Liver (tissue), 8 donors: ENCODE measurements at regions not wholly inside any gene's neighbourhood (a gene's known extent, or its start where the extent isn't known, plus 50 kb on each side); places are given as distances from the start of the nearest gene placed in this dataset.

ENCODE experiments used
- DNase-seq: peaks from one replicate; pipeline ENCODE4 v3.0.0-alpha.2; 2017; ENCODE audit warnings: low spot score
- H3K27ac ChIP-seq, 2 donors: one replicate each; pipeline ENCODE4 v1.7.0; 2013; ENCODE audit warnings: inconsistent platforms in 2 of 2, low read length in 2 of 2, control low read depth in 1 of 2, low read depth in 1 of 2, mild to moderate bottlenecking in 1 of 2
- H3K27me3 ChIP-seq, 4 donors: one replicate each; pipeline versions ENCODE4 v1.6.1 to v1.7.0; 2013; ENCODE audit warnings: low read length in 3 of 4, inconsistent platforms in 1 of 4, mild to moderate bottlenecking in 1 of 4, moderate library complexity in 1 of 4; ENCODE audit not compliant: control insufficient read depth in 4 of 4, insufficient read depth in 4 of 4
- H3K36me3 ChIP-seq, 4 donors: one replicate each; pipeline versions ENCODE4 v1.6.1 to v1.7.0; 2013; ENCODE audit warnings: low read length in 3 of 4, mild to moderate bottlenecking in 3 of 4, low read depth in 1 of 4, moderate library complexity in 1 of 4; ENCODE audit not compliant: control insufficient read depth in 4 of 4, insufficient read depth in 3 of 4
- H3K4me1 ChIP-seq, 4 donors: one replicate each; pipeline versions ENCODE4 v1.6.1 to v1.7.0; 2013; ENCODE audit warnings: low read length in 3 of 4, mild to moderate bottlenecking in 3 of 4, moderate library complexity in 1 of 4; ENCODE audit not compliant: control insufficient read depth in 4 of 4, insufficient read depth in 4 of 4
- H3K4me3 ChIP-seq, 3 donors: one replicate each; pipeline versions ENCODE4 v1.6.1 to v1.7.0; 2013; ENCODE audit warnings: low read length in 3 of 3, control low read depth in 1 of 3, low read depth in 1 of 3, mild to moderate bottlenecking in 1 of 3
- H3K9ac ChIP-seq, 2 donors: one replicate each; pipeline ENCODE4 v1.7.0; 2013; ENCODE audit warnings: low read length in 2 of 2, mild to moderate bottlenecking in 2 of 2, moderate library complexity in 2 of 2, control low read depth in 1 of 2, low read depth in 1 of 2
- H3K9me3 ChIP-seq, 4 donors: one replicate each; pipeline versions ENCODE4 v1.6.1 to v1.7.0; 2013; ENCODE audit warnings: low read length in 3 of 4; ENCODE audit not compliant: control insufficient read depth in 4 of 4
- ATF3 ChIP-seq: IDR thresholded peaks from 2 replicates; pipeline ENCODE4 v1.6.1; 2016; ENCODE audit warnings: antibody characterized with exemption
- FOXA1 ChIP-seq: IDR thresholded peaks from 2 replicates; pipeline ENCODE4 v1.6.1; 2016; ENCODE audit warnings: antibody characterized with exemption
- FOXA2 ChIP-seq: IDR thresholded peaks from 2 replicates; pipeline ENCODE4 v1.6.1; 2016; ENCODE audit warnings: antibody characterized with exemption
- GABPA ChIP-seq, 2 donors: IDR thresholded peaks in 1 of 2; conservative IDR thresholded peaks in 1 of 2; 2 replicates each; pipeline ENCODE4 v1.6.1; 2016; ENCODE audit warnings: antibody characterized with exemption in 2 of 2, mild to moderate bottlenecking in 1 of 2, moderate library complexity in 1 of 2
- JUND ChIP-seq, 2 donors: IDR thresholded peaks; 2 replicates each; pipeline ENCODE4 v1.6.1; 2016; ENCODE audit warnings: antibody characterized with exemption in 2 of 2
- NR2F2 ChIP-seq: IDR thresholded peaks from 2 replicates; pipeline ENCODE4 v1.6.1; 2016; ENCODE audit warnings: antibody characterized with exemption
- RAD21 ChIP-seq, 2 donors: IDR thresholded peaks; 2 replicates each; pipeline ENCODE4 v1.6.1; 2016; ENCODE audit warnings: antibody characterized with exemption in 2 of 2, mild to moderate bottlenecking in 2 of 2
- RXRA ChIP-seq, 2 donors: IDR thresholded peaks; 2 replicates each; pipeline ENCODE4 v1.6.1; 2017 to 2018; ENCODE audit warnings: antibody characterized with exemption in 2 of 2, mild to moderate bottlenecking in 1 of 2
- SP1 ChIP-seq: IDR thresholded peaks from 2 replicates; pipeline ENCODE4 v1.6.1; 2018; ENCODE audit warnings: antibody characterized with exemption, mild to moderate bottlenecking
- TAF1 ChIP-seq: conservative IDR thresholded peaks from 2 replicates; pipeline ENCODE4 v1.6.1; 2016; ENCODE audit warnings: antibody characterized with exemption, mild to moderate bottlenecking
- YY1 ChIP-seq: IDR thresholded peaks from 2 replicates; pipeline ENCODE4 v1.6.1; 2016; ENCODE audit warnings: antibody characterized with exemption, mild to moderate bottlenecking
- ZBTB33 ChIP-seq: IDR thresholded peaks from 2 replicates; pipeline ENCODE4 v1.6.1; 2016; ENCODE audit warnings: antibody characterized with exemption
- WGBS: extraction: QIAGEN DNeasy Blood & Tissue Kit; methylation state at CpG from one replicate; pipeline ENCODE4 v1.1.7; 2013; 5-methylcytosine and 5-hydroxymethylcytosine counted together
- TF ChIP-seq, protein P1 (sequence below): fragments of 150-350 bp; IDR thresholded peaks from 2 replicates; pipeline ENCODE4 v1.5.1; 2017; ENCODE audit warnings: improper control_type of control experiment, low read depth, low read length; ENCODE audit not compliant: missing input control
- TF ChIP-seq, protein P2 (sequence below): IDR thresholded peaks from 2 replicates; pipeline ENCODE4 v1.6.1; 2016; ENCODE audit warnings: antibody characterized with exemption
- donor health status: healthy.
- donor health status: healthy.
- donor health status: healthy.
- donor health status: healthy.
- donor health status: healthy.

- Histone ChIP-seq H3K27ac (no peak overlapping the region), H3K36me3 (no peaks in the 10 kb centered on the region), H3K4me3 (no peak overlapping the region), H3K27me3 (no peaks in the 10 kb centered on the region), H3K9me3 (no peaks in the 10 kb centered on the region), H3K9ac (no peak overlapping the region), H3K4me1 (no peaks in the 10 kb centered on the region)
- TF ChIP-seq, protein P1, sequence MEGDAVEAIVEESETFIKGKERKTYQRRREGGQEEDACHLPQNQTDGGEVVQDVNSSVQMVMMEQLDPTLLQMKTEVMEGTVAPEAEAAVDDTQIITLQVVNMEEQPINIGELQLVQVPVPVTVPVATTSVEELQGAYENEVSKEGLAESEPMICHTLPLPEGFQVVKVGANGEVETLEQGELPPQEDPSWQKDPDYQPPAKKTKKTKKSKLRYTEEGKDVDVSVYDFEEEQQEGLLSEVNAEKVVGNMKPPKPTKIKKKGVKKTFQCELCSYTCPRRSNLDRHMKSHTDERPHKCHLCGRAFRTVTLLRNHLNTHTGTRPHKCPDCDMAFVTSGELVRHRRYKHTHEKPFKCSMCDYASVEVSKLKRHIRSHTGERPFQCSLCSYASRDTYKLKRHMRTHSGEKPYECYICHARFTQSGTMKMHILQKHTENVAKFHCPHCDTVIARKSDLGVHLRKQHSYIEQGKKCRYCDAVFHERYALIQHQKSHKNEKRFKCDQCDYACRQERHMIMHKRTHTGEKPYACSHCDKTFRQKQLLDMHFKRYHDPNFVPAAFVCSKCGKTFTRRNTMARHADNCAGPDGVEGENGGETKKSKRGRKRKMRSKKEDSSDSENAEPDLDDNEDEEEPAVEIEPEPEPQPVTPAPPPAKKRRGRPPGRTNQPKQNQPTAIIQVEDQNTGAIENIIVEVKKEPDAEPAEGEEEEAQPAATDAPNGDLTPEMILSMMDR, result no peak
- no peak for TF ChIP-seq ATF3
- TF ChIP-seq JUND (IDR thresholded peaks at IDR 0.05), result no peak
- no peak for TF ChIP-seq GABPA (IDR thresholded peaks at IDR 0.05 in 1 of 2, conservative IDR thresholded peaks at IDR 0.05 in 1 of 2)
- TF ChIP-seq, protein P2, sequence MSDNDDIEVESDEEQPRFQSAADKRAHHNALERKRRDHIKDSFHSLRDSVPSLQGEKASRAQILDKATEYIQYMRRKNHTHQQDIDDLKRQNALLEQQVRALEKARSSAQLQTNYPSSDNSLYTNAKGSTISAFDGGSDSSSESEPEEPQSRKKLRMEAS, result no peak
- no peak for TF ChIP-seq ZBTB33
- 79% methylated on average over 1 of the region's 1 CpG for WGBS
- no peak for DNase-seq
Observed at GRCh38 chr4:138555584-138555983, 313.4 kb upstream of the SLC7A11 start.

- Histone ChIP-seq H3K4me1 (no peaks in the 10 kb centered on the region), H3K4me3 (no peak overlapping the region), H3K27me3 (no peaks in the 10 kb centered on the region), H3K27ac (no peak overlapping the region), H3K9me3 (no peaks in the 10 kb centered on the region), H3K9ac (no peak overlapping the region), H3K36me3 (no peaks in the 10 kb centered on the region)
- TF ChIP-seq FOXA1 (no peak), JUND (IDR thresholded peaks at IDR 0.05) (no peak), TAF1 (no peak), ATF3 (no peak), RXRA (IDR thresholded peaks at IDR 0.05) (no peak), SP1 (no peak), NR2F2 (no peak), FOXA2 (no peak), RAD21 (IDR thresholded peaks at IDR 0.05) (no peak), ZBTB33 (no peak), GABPA (IDR thresholded peaks at IDR 0.05 in 1 of 2, conservative IDR thresholded peaks at IDR 0.05 in 1 of 2) (no peak), YY1 (no peak)
- TF ChIP-seq, protein P2, result no peak
- no peak for DNase-seq
- WGBS, result 87% methylated on average over 5 of the region's 5 CpGs
Observed at GRCh38 chr4:138555108-138555507, 313.0 kb upstream of the SLC7A11 start.
